Upper lobe of left lung (tissue), 6 donors: ENCODE measurements at regions not wholly inside any gene's neighbourhood (a gene's known extent, or its start where the extent isn't known, plus 50 kb on each side); places are given as distances from the start of the nearest gene placed in this dataset.

ENCODE experiments used
- ATAC-seq, 2 donors: fragments of 200-7000 bp; cut with Tn5 transposase; one replicate each; pipeline ENCODE4 v1.9.1; 2022; ENCODE audit warnings: mild to moderate bottlenecking in 2 of 2, moderate library complexity in 2 of 2; ENCODE audit not compliant: low FRiP score in 2 of 2
- DNase-seq, 2 donors: peaks; one replicate each; pipeline ENCODE4 v3.0.0-alpha.2; 2019 to 2020
- H3K27ac ChIP-seq, 4 donors: fragments of 200-600 bp; sonication (generic); one replicate each; pipeline ENCODE4 v1.5.1; 2016 to 2019
- H3K27me3 ChIP-seq, 4 donors: fragments of 200-600 bp; sonication (generic); one replicate each; pipeline ENCODE4 v1.5.1; 2017 to 2019
- H3K36me3 ChIP-seq, 4 donors: fragments of 200-600 bp; sonication (generic); one replicate each; pipeline ENCODE4 v1.5.1; 2016 to 2019
- H3K4me1 ChIP-seq, 4 donors: fragments of 200-600 bp; sonication (generic); one replicate each; pipeline ENCODE4 v1.5.1; 2018 to 2019
- H3K4me3 ChIP-seq, 4 donors: fragments of 200-600 bp; sonication (generic); one replicate each; pipeline ENCODE4 v1.5.1; 2017 to 2019; ENCODE audit warnings: mild to moderate bottlenecking in 2 of 4, moderate library complexity in 1 of 4
- H3K9me3 ChIP-seq, 4 donors: fragments of 200-600 bp; sonication (generic); one replicate each; pipeline ENCODE4 v1.5.1; 2018 to 2019
- EP300 ChIP-seq, 4 donors: sonication (generic); formaldehyde crosslinking; IDR thresholded peaks; one replicate each; pipeline ENCODE4 v1.5.1; 2017; ENCODE audit warnings: antibody characterized with exemption in 4 of 4, control low read depth in 2 of 4
- POLR2A ChIP-seq, 4 donors: fragments of 450-650 bp; IDR thresholded peaks; one replicate each; pipeline ENCODE4 v1.5.1; 2016 to 2017; ENCODE audit warnings: antibody characterized with exemption in 4 of 4, mild to moderate bottlenecking in 2 of 4
- POLR2AphosphoS5 ChIP-seq, 2 donors: sonication (generic); formaldehyde crosslinking; IDR thresholded peaks; one replicate each; pipeline ENCODE4 v1.5.1; 2017; ENCODE audit warnings: antibody characterized with exemption in 2 of 2
- WGBS, 2 donors: methylation state at CpG; one replicate each; pipeline ENCODE4 v1.1.5; 2017 to 2018; 5-methylcytosine and 5-hydroxymethylcytosine counted together
- TF ChIP-seq, protein P1 (sequence below), 6 experiments: fragments of 450-650 bp in 4 of 6; fragments of 200-600 bp in 2 of 6; sonication (generic) in 2 of 6; IDR thresholded peaks; one replicate each; pipeline ENCODE4 v1.5.1; 2016 to 2019; ENCODE audit warnings: antibody characterized with exemption in 6 of 6
- donor health status: DM: no; HTN: no; CAD: no; lungs with moderate emphysema.
- donor health status: DM: no; HTN: yes; CAD: no; lungs with severe emphysema.

- WGBS, 2 donors, result 90 to 97% methylated on average over 2 of the region's 2 CpGs
- H3K4me3 ChIP-seq, result no peak overlapping the region
- TF ChIP-seq POLR2A (IDR thresholded peaks at IDR 0.05) (no peak), POLR2AphosphoS5 (IDR thresholded peaks at IDR 0.05) (no peak), EP300 (IDR thresholded peaks at IDR 0.05) (no peak)
- no peak overlapping the region for H3K27ac ChIP-seq
- H3K9me3 ChIP-seq, result no peaks in the 10 kb centered on the region
- no peaks in the 10 kb centered on the region for H3K36me3 ChIP-seq
- no peaks in the 10 kb centered on the region for H3K27me3 ChIP-seq
- peaks cover 3 to 11% (median 10%) of the 10 kb centered on the region in 4 donors for H3K4me1 ChIP-seq
- DNase-seq (no peak), ATAC-seq (no peak)
Measured at GRCh38 chr17:17405673-17406072, 71.1 kb upstream of the MED9 start.

DNA sequence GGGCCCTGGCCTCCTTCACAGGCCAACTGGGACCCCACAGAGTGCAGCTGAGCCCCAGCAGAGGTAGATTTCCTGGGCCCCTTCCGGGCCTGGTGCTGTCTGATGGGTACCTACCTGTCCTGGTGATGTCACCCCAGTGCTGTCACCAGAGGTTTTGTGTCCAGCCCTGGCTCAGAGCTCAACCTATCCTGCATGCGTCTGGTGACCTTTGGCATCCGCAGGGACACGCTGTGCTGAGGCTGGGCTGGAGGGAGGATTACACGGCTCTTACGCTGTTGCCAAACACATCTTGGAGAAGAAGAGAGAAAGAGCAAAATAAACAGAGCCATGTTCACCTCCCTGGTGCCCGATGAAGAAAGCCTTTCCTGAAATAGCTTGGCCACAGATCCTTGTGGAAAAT, 70.6 kb upstream of the MED9 start:
- no peak for TF ChIP-seq POLR2A (IDR thresholded peaks at IDR 0.05)
- TF ChIP-seq EP300 (IDR thresholded peaks at IDR 0.05), result no peak
- TF ChIP-seq, protein P1, sequence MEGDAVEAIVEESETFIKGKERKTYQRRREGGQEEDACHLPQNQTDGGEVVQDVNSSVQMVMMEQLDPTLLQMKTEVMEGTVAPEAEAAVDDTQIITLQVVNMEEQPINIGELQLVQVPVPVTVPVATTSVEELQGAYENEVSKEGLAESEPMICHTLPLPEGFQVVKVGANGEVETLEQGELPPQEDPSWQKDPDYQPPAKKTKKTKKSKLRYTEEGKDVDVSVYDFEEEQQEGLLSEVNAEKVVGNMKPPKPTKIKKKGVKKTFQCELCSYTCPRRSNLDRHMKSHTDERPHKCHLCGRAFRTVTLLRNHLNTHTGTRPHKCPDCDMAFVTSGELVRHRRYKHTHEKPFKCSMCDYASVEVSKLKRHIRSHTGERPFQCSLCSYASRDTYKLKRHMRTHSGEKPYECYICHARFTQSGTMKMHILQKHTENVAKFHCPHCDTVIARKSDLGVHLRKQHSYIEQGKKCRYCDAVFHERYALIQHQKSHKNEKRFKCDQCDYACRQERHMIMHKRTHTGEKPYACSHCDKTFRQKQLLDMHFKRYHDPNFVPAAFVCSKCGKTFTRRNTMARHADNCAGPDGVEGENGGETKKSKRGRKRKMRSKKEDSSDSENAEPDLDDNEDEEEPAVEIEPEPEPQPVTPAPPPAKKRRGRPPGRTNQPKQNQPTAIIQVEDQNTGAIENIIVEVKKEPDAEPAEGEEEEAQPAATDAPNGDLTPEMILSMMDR (IDR thresholded peaks at IDR 0.05), result no peak
- no peak for TF ChIP-seq POLR2AphosphoS5 (IDR thresholded peaks at IDR 0.05)
- WGBS, 2 donors, result 68 to 76% methylated on average over 6 to 7 of the region's 7 CpGs
- Histone ChIP-seq H3K4me3 (no peak overlapping the region), H3K36me3 (no peaks in the 10 kb centered on the region), H3K27ac (no peak overlapping the region), H3K27me3 (no peaks in the 10 kb centered on the region), H3K9me3 (no peaks in the 10 kb centered on the region), H3K4me1 (peaks cover 3 to 11% (median 10%) of the 10 kb centered on the region in 4 donors)
- DNase-seq (no peak), ATAC-seq (peak in 1 of 2 donors; percentile 18)

DNA sequence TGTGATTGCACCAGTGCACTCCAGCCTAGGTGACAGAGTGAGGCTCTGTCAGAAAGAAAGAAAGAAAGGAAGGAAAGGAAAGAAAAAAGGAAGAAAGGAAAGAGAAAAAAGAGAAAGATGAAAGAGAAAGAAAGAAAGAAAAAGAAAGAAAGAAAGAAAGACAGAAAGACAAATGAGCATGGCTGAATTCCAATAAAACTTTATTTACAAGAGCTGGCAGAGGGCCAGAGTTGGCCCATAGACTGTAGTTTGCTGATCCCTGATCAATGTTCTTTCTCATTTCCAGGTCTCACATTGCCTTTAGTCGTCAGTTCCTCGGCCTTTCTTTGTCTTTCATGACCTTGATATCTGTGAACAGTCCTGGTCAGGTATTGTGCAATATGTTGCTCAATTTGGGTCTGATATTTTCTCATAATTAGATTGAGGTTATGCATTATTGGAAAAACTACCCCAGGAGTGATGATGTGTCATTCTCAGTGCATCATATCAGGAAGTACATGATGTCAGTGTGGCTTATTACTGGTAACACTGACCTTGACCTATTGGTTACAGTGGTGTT, 68.5 kb upstream of the MED9 start:
- ATAC-seq (peak in 1 of 2 donors; percentile 47), DNase-seq (no peak)
- 23 to 36% methylated on average over 2 of the region's 2 CpGs for whole genome bisulfite sequencing, 2 donors
- Histone ChIP-seq H3K27ac (no peak overlapping the region), H3K4me3 (no peak overlapping the region), H3K36me3 (no peaks in the 10 kb centered on the region), H3K4me1 (peaks cover 3 to 10% (median 9%) of the 10 kb centered on the region in 4 donors), H3K27me3 (no peaks in the 10 kb centered on the region), H3K9me3 (no peaks in the 10 kb centered on the region)
- TF ChIP-seq EP300 (IDR thresholded peaks at IDR 0.05), result peak in 1 of 4 donors; percentile 80
- TF ChIP-seq POLR2A (IDR thresholded peaks at IDR 0.05), result no peak
- peak in 1 of 2 donors; percentile 38 for TF ChIP-seq POLR2AphosphoS5 (IDR thresholded peaks at IDR 0.05)

DNA sequence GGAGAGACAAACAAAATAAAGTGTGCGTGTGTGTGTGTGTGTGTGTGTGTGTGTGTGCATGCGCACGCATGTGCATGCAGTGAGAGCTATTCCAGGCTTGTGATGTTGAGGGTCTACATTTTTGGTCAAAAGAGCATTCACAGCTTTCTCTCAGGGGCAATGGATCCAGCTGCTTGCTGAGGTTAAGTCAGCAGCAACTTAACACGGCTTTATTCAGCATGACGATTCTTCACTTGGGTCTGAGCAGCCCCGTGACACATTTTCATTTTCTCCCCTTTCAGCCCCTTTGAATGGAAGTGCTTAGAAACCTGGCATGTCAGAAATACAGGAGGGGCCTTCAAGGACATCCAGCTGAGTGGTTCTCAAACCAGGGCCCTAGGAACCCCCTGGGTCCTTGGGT, 66.4 kb upstream of the MED9 start:
- H3K4me1 ChIP-seq, result peaks cover 0 to under 1% (median 0%) of the 10 kb centered on the region in 4 donors
- ATAC-seq, result no peak
- H3K27ac ChIP-seq, result no peak overlapping the region
- H3K27me3 ChIP-seq, result no peaks in the 10 kb centered on the region
- TF ChIP-seq, protein P1 (IDR thresholded peaks at IDR 0.05), result no peak
- no peak for TF ChIP-seq EP300 (IDR thresholded peaks at IDR 0.05)
- TF ChIP-seq POLR2AphosphoS5 (IDR thresholded peaks at IDR 0.05), result no peak
- H3K9me3 ChIP-seq, result no peaks in the 10 kb centered on the region
- 76 to 87% methylated on average over 6 of the region's 6 CpGs for WGBS, 2 donors
- no peaks in the 10 kb centered on the region for H3K36me3 ChIP-seq
- no peak for DNase-seq
- no peak overlapping the region for H3K4me3 ChIP-seq

- no peak for TF ChIP-seq POLR2A (IDR thresholded peaks at IDR 0.05)
- TF ChIP-seq POLR2AphosphoS5 (IDR thresholded peaks at IDR 0.05), result no peak
- no peak for TF ChIP-seq EP300 (IDR thresholded peaks at IDR 0.05)
- TF ChIP-seq, protein P1 (IDR thresholded peaks at IDR 0.05), result no peak
- no peak for ATAC-seq
- no peaks in the 10 kb centered on the region for H3K9me3 ChIP-seq
- no peaks in the 10 kb centered on the region for H3K36me3 ChIP-seq
- H3K27me3 ChIP-seq, result no peaks in the 10 kb centered on the region
- no peak for DNase-seq
- H3K27ac ChIP-seq, result no peak overlapping the region
- H3K4me1 ChIP-seq, result peaks cover 0 to 14% (median 8%) of the 10 kb centered on the region in 4 donors
- no peak overlapping the region for H3K4me3 ChIP-seq
Measured at GRCh38 chr17:17411692-17412091, 65.1 kb upstream of the MED9 start.

DNA sequence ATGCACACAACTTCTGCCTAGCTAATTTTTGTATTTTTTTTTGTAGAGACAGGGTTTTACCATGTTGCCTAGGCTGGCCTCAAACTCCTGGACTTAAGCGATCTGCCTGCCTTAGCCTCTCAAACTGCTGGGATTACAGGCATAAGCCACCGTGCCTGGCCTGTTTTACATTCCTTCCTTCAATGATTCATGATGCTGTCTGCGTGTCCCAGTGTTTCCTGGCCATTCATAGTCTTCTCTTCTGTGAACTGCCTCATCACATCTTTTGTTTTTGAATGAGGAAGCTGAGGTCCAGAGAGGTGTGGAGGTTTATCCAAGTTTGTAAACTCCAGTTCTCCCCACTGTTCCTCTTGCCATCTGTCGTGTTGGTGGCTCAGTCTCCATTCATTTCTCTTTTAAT, 64.5 kb upstream of the MED9 start:
- H3K4me1 ChIP-seq, result peaks cover 0 to 15% (median 13%) of the 10 kb centered on the region in 4 donors
- H3K9me3 ChIP-seq, result no peaks in the 10 kb centered on the region
- H3K4me3 ChIP-seq, result no peak overlapping the region
- no peaks in the 10 kb centered on the region for H3K27me3 ChIP-seq
- no peaks in the 10 kb centered on the region for H3K36me3 ChIP-seq
- H3K27ac ChIP-seq, result no peak overlapping the region
- DNase-seq (no peak), ATAC-seq (no peak)
- 47 to 51% methylated on average over 4 of the region's 4 CpGs for WGBS, 2 donors
- TF ChIP-seq EP300 (IDR thresholded peaks at IDR 0.05) (no peak), POLR2AphosphoS5 (IDR thresholded peaks at IDR 0.05) (no peak), POLR2A (IDR thresholded peaks at IDR 0.05) (no peak)
- TF ChIP-seq, protein P1 (IDR thresholded peaks at IDR 0.05), result no peak
